Colonic mucosa (tissue), 4 donors: ENCODE measurements at regions not wholly inside any gene's neighbourhood (a gene's known extent, or its start where the extent isn't known, plus 50 kb on each side); places are given as distances from the start of the nearest gene placed in this dataset.

Source experiments
- DNase-seq: peaks from one replicate; pipeline ENCODE4 v3.0.0-alpha.2; 2020
- H3K27ac ChIP-seq: fragments of 200-600 bp; one replicate; pipeline ENCODE4 v1.8.0; 2021
- H3K27me3 ChIP-seq: fragments of 200-600 bp; one replicate; pipeline ENCODE4 v1.8.0; 2021
- H3K36me3 ChIP-seq: fragments of 200-600 bp; one replicate; pipeline ENCODE4 v1.8.0; 2021
- H3K4me1 ChIP-seq: fragments of 200-600 bp; one replicate; pipeline ENCODE4 v1.8.0; 2021; ENCODE audit warnings: mild to moderate bottlenecking
- H3K4me3 ChIP-seq: fragments of 200-600 bp; one replicate; pipeline ENCODE4 v1.8.0; 2021
- H3K9ac ChIP-seq, 2 donors: one replicate each; pipeline ENCODE4 v1.7.0; 2013; ENCODE audit warnings: control low read depth in 2 of 2, low read depth in 2 of 2, low read length in 2 of 2
- H3K9me3 ChIP-seq: fragments of 200-600 bp; one replicate; pipeline ENCODE4 v1.8.0; 2021
- CTCF ChIP-seq: fragments of 200-600 bp; IDR thresholded peaks from one replicate; pipeline ENCODE4 v1.8.0; 2022; ENCODE audit warnings: antibody characterized with exemption, mild to moderate bottlenecking
- intact Hi-C: fragments of 100-400 bp; cut with DNase I; formaldehyde crosslinking; loops from one replicate; pipeline ENCODE4 v1.14.1; 2022
- donor health status: healthy.
- donor health status: DM: no; HTN: no; CAD: no.
- donor health status: DM: no; HTN: no; CAD: no.

GRCh38 chr3:157572559-157573270 is 69.5 kb upstream of the VEPH1 start:
- no peaks in the 10 kb centered on the region for H3K27me3 ChIP-seq
- H3K36me3 ChIP-seq = no peaks in the 10 kb centered on the region
- no peaks in the 10 kb centered on the region for H3K4me1 ChIP-seq
- intact Hi-C loops = loop anchor here (2.0 kb wide), 1 partner anchor 40 kb away; no protein-coding TSS in a partner anchor
- H3K9ac ChIP-seq = no peak overlapping the region
- H3K4me3 ChIP-seq = no peak overlapping the region
- TF ChIP-seq CTCF = peak; percentile 75
- no peak overlapping the region for H3K27ac ChIP-seq
- no peaks in the 10 kb centered on the region for H3K9me3 ChIP-seq
- DNase-seq = peak; percentile 36

GRCh38 chr3:157566596-157566995 is 63.4 kb upstream of the VEPH1 start:
- no peak overlapping the region for H3K4me3 ChIP-seq
- H3K9ac ChIP-seq = no peak overlapping the region
- intact Hi-C loops = no loop called here
- no peaks in the 10 kb centered on the region for H3K9me3 ChIP-seq
- H3K27ac ChIP-seq = no peak overlapping the region
- no peak for DNase-seq
- H3K27me3 ChIP-seq = no peaks in the 10 kb centered on the region
- no peaks in the 10 kb centered on the region for H3K36me3 ChIP-seq
- TF ChIP-seq CTCF = no peak
- no peaks in the 10 kb centered on the region for H3K4me1 ChIP-seq

GRCh38 chr3:157559401-157559800 is 56.2 kb upstream of the VEPH1 start:
- Histone ChIP-seq H3K4me3 (no peak overlapping the region), H3K4me1 (no peaks in the 10 kb centered on the region), H3K9me3 (no peaks in the 10 kb centered on the region), H3K27me3 (no peaks in the 10 kb centered on the region), H3K27ac (no peak overlapping the region), H3K9ac (no peak overlapping the region), H3K36me3 (no peaks in the 10 kb centered on the region)
- no peak for DNase-seq
- intact Hi-C loops = no loop called here
- no peak for TF ChIP-seq CTCF
